K562 (cell line): ENCODE measurements at regions not wholly inside any gene's neighbourhood (a gene's known extent, or its start where the extent isn't known, plus 50 kb on each side); places are given as distances from the start of the nearest gene placed in this dataset.

Source experiments
- ATAC-seq: fragments of 200-7000 bp; cut with Tn5 transposase; 3 replicates; pipeline ENCODE4 v1.9.1; 2020; ENCODE audit warnings: moderate library complexity
- BruUV-seq: library from RNA; stranded (reverse); fragments of 400-500 nt; replicated peaks from 2 replicates; lab custom pipeline; 2021; lab: Mats Ljungman, UMichigan
- CTCF ChIA-PET: fragments of 300-600 bp; formaldehyde crosslinking; extraction: SDS; loops from one replicate; lab custom pipeline; 2021; ENCODE audit warnings: low intra/inter-chr PET ratio; lab: Yijun Ruan, JAX
- POLR2A ChIA-PET: fragments of 300-600, 350-650 bp; sonication (Branson Sonifier 250); formaldehyde crosslinking; extraction: SDS; loops from one replicate; lab custom pipeline; 2021; ENCODE audit warnings: antibody characterized with exemption, inconsistent platforms; lab: Yijun Ruan, JAX
- DNase-seq, 4 experiments: peaks; one replicate each; pipeline versions ENCODE4 v3.0.0 to v3.0.0-alpha.2; 2011 to 2018; ENCODE audit warnings: low spot score in 3 of 4, mixed read lengths in 3 of 4; ENCODE audit errors: extremely low read depth in 1 of 4
- FAIRE-seq: peaks from 2 replicates; lab custom pipeline; 2011; peaks lifted over from hg19 to GRCh38; lab: Jason Lieb, UNC
- H2AFZ ChIP-seq: 2 replicates; pipeline ENCODE4 v1.6.0; 2011; ENCODE audit warnings: low read depth, low read length, control low read depth, inconsistent platforms
- H3K27ac ChIP-seq: fragments of 200-600 bp; 3 replicates; pipeline ENCODE4 v1.8.0; 2011; ENCODE audit warnings: low read depth, mild to moderate bottlenecking, control low read depth, inconsistent platforms, low read length, moderate library complexity, mixed read lengths; ENCODE audit errors: extremely low read depth
- H3K27me3 ChIP-seq, 2 experiments: fragments of 300-600 bp in 1 of 2; 2 replicates in 1 of 2; 3 replicates in 1 of 2; pipeline versions ENCODE4 v1.6.0 to v1.8.0; 2011; ENCODE audit warnings: inconsistent platforms in 2 of 2, low read length in 2 of 2, mild to moderate bottlenecking in 1 of 2, mixed read lengths in 1 of 2, moderate library complexity in 1 of 2; ENCODE audit not compliant: control insufficient read depth in 2 of 2, insufficient read depth in 2 of 2
- H3K36me3 ChIP-seq: fragments of 300-600 bp; 3 replicates; pipeline ENCODE4 v1.8.0; 2011; ENCODE audit warnings: mild to moderate bottlenecking, low read length, inconsistent platforms; ENCODE audit not compliant: control insufficient read depth, insufficient read depth
- H3K4me1 ChIP-seq, 2 experiments: fragments of 200-600 bp in 1 of 2; replicated peaks in 1 of 2; 2 replicates in 1 of 2; 3 replicates in 1 of 2; pipeline versions ENCODE4 v1.5.1 to v1.8.0; 2011; ENCODE audit warnings: inconsistent platforms in 2 of 2, low read length in 2 of 2, mild to moderate bottlenecking in 1 of 2, mixed read lengths in 1 of 2, moderate library complexity in 1 of 2; ENCODE audit not compliant: control insufficient read depth in 2 of 2, insufficient read depth in 2 of 2
- H3K4me2 ChIP-seq: 2 replicates; pipeline ENCODE4 v1.6.1; 2011; ENCODE audit warnings: low read length, control low read depth, inconsistent platforms, mixed read lengths; ENCODE audit not compliant: insufficient read depth
- H3K4me3 ChIP-seq: fragments of 200-600 bp; sonication (generic), shearing (Covaris generic); 2 replicates; pipeline ENCODE4 v1.5.1; 2016; ENCODE audit warnings: control low read depth, inconsistent platforms
- H3K79me2 ChIP-seq: fragments of 200-600 bp; 3 replicates; pipeline ENCODE4 v1.8.0; 2011; ENCODE audit warnings: low read length, inconsistent platforms; ENCODE audit not compliant: control insufficient read depth, insufficient read depth
- H3K9ac ChIP-seq, 2 experiments: 2 replicates each; pipeline versions ENCODE4 v1.6.0 to v1.6.1; 2011; ENCODE audit warnings: low read depth in 2 of 2, low read length in 2 of 2, control low read depth in 1 of 2, inconsistent platforms in 1 of 2, mild to moderate bottlenecking in 1 of 2, mixed read lengths in 1 of 2; ENCODE audit not compliant: insufficient read depth in 1 of 2
- H3K9me1 ChIP-seq: one replicate; pipeline ENCODE4 v1.6.0; 2011; ENCODE audit warnings: inconsistent platforms, mild to moderate bottlenecking, low read length, moderate library complexity; ENCODE audit not compliant: control insufficient read depth, insufficient read depth
- H3K9me3 ChIP-seq: replicated peaks from 2 replicates; pipeline ENCODE4 v1.5.1; 2011; ENCODE audit warnings: low read depth, low read length, inconsistent platforms; ENCODE audit not compliant: control insufficient read depth, insufficient read depth
- H4K20me1 ChIP-seq: replicated peaks from 2 replicates; pipeline ENCODE4 v1.6.1; 2011; ENCODE audit warnings: low read length, inconsistent platforms, mixed read lengths; ENCODE audit not compliant: control insufficient read depth, insufficient read depth
- ARID1B ChIP-seq: fragments of 450-650 bp; IDR thresholded peaks from 2 replicates; pipeline ENCODE4 v1.6.1; 2016; ENCODE audit warnings: antibody characterized with exemption, mild to moderate bottlenecking, inconsistent platforms
- CBX5 ChIP-seq: IDR thresholded peaks from 2 replicates; pipeline ENCODE4 v1.6.1; 2014; ENCODE audit warnings: low read depth, borderline replicate concordance
- CGGBP1 ChIP-seq: fragments of 250-450 bp; sonication (Bioruptor Pico); IDR thresholded peaks from 2 replicates; pipeline ENCODE4 v1.9.0; 2021; ENCODE audit warnings: mild to moderate bottlenecking
- CHD7 ChIP-seq: fragments of 200-600 bp; sonication (generic); IDR thresholded peaks from one replicate; pipeline ENCODE4 v1.6.1; 2012; ENCODE audit warnings: mild to moderate bottlenecking, low read depth, low read length, inconsistent platforms
- ELK3 ChIP-seq: fragments of 450-650 bp; formaldehyde crosslinking; IDR thresholded peaks from 2 replicates; pipeline ENCODE4 v1.4.0; 2020; ENCODE audit warnings: mild to moderate bottlenecking
- GTF2F1 ChIP-seq: IDR thresholded peaks from 2 replicates; pipeline ENCODE4 v1.6.1; 2011; ENCODE audit warnings: low read depth, low read length, improper control_type of control experiment
- MECOM ChIP-seq: fragments of 250-450 bp; sonication (Bioruptor Pico); IDR thresholded peaks from 2 replicates; pipeline ENCODE4 v1.8.0; 2022; ENCODE audit warnings: inconsistent platforms
- RBM17 ChIP-seq: fragments of 200-400 bp; formaldehyde crosslinking; IDR thresholded peaks from 2 replicates; pipeline ENCODE4 v1.6.1; 2017; ENCODE audit warnings: low read depth, mild to moderate bottlenecking, low read length, borderline replicate concordance
- ZNF12 ChIP-seq: sonication (generic); formaldehyde crosslinking; IDR thresholded peaks from 2 replicates; pipeline ENCODE4 v1.4.0; 2020; ENCODE audit warnings: mild to moderate bottlenecking, missing genetic modification reagents
- ZNF253 ChIP-seq: fragments of 250-450 bp; sonication (Bioruptor Pico); conservative IDR thresholded peaks from 2 replicates; pipeline ENCODE4 v1.6.1; 2021; ENCODE audit warnings: mild to moderate bottlenecking
- ZNF282 ChIP-seq: sonication (generic); formaldehyde crosslinking; IDR thresholded peaks from 2 replicates; pipeline ENCODE4 v1.8.1; 2023; ENCODE audit warnings: missing genetic modification reagents
- ZNF586 ChIP-seq: fragments of 450-650 bp; formaldehyde crosslinking; conservative IDR thresholded peaks from 2 replicates; pipeline ENCODE4 v1.4.0; 2020; ENCODE audit warnings: mild to moderate bottlenecking, moderate library complexity
- ZNF589 ChIP-seq: fragments of 200-800 bp; sonication (Bioruptor generic); IDR thresholded peaks from 2 replicates; pipeline ENCODE4 v1.6.1; 2016; ENCODE audit warnings: low read depth, missing genetic modification characterization, missing compliant biosample characterization
- WGBS: fragments of 100-300 bp; shearing (Covaris generic); methylation state at CpG from one replicate; pipeline ENCODE4 v1.1.6; 2016; ENCODE audit warnings: low coverage, mixed read lengths; ENCODE audit not compliant: insufficient coverage; ENCODE audit errors: missing lambda C conversion rate; 5-methylcytosine and 5-hydroxymethylcytosine counted together
- in situ Hi-C: fragments of 300-500 bp; cut with MboI; formaldehyde crosslinking; loops from 4 replicates; pipeline ENCODE4 v1.15.0; 2018; ENCODE audit warnings: inconsistent platforms, mixed read lengths
- intact Hi-C: fragments of 100-400 bp; cut with micrococcal nuclease; formaldehyde crosslinking; loops from 2 replicates; pipeline ENCODE4 v1.14.2; 2022

- Histone ChIP-seq H3K27ac (no peak overlapping the region), H3K4me3 (no peak overlapping the region), H3K4me2 (no peak overlapping the region), H3K9me3 (no peaks in the 10 kb centered on the region; the same call in 1 of the 2 replicates), H3K9me1 (no peaks in the 10 kb centered on the region), H3K36me3 (no peaks in the 10 kb centered on the region), H3K79me2 (no peaks in the 10 kb centered on the region), H3K4me1 (no peaks in the 10 kb centered on the region), H4K20me1 (no peaks in the 10 kb centered on the region), H2AFZ (no peak overlapping the region), H3K27me3 (no peaks in the 10 kb centered on the region), H3K9ac (no peak overlapping the region)
- in situ Hi-C loops (no loop called here), intact Hi-C loops (no loop called here)
- no TSS peak for BruUV-seq
- ChIA-PET CTCF (no interaction called here), POLR2A (no interaction called here)
- ATAC-seq (no peak), FAIRE-seq (no peak), DNase-seq (no peak)
- 0% methylated on average over 3 of the region's 3 CpGs for WGBS
- TF ChIP-seq RBM17, result no peak
- no peak for TF ChIP-seq ZNF282 (CRISPR knock-in tag)
- no peak for TF ChIP-seq CHD7
- no peak for TF ChIP-seq ELK3 (CRISPR knock-in tag)
- no peak for TF ChIP-seq ZNF586 (CRISPR knock-in tag)
- no peak for TF ChIP-seq CBX5
- no peak for TF ChIP-seq ZNF253
- no peak for TF ChIP-seq ZNF12 (CRISPR knock-in tag)
- TF ChIP-seq GTF2F1, result no peak
- no peak for TF ChIP-seq MECOM (CRISPR knock-in tag)
- TF ChIP-seq ZNF589 (CRISPR knock-in tag), result no peak
- TF ChIP-seq CGGBP1 (CRISPR knock-in tag), result no peak
- TF ChIP-seq ARID1B, result no peak
These were observed 482.2 kb upstream of the CELF4 start for GRCh38 chr18:38047820-38048219.
